NCI-H2107 treated with DMSO at 0.1 percent for 48 hours (cell line): ENCODE measurements at regions not wholly inside any gene's neighbourhood (a gene's known extent, or its start where the extent isn't known, plus 50 kb on each side); places are given as distances from the start of the nearest gene placed in this dataset.

Experiments used
- DNase-seq: peaks from one replicate; lab custom pipeline; 2025; ENCODE audit not compliant: unreplicated experiment; lab: John Stamatoyannopoulos, UW

- no peak for DNase-seq
Observed at GRCh38 chr21:35134309-35134708, 85.2 kb upstream of the RUNX1 start.

- DNase-seq, result no peak
Observed at GRCh38 chr21:35128536-35128935, 79.4 kb upstream of the RUNX1 start.

GRCh38 chr21:35127851-35128250 lies 78.7 kb upstream of the RUNX1 start:
- DNase-seq, result no peak

GRCh38 chr21:35127026-35127425 lies 77.9 kb upstream of the RUNX1 start:
- no peak for DNase-seq

- DNase-seq, result peak; percentile 98
Observed at GRCh38 chr21:35120631-35121180, 71.6 kb upstream of the RUNX1 start.

GRCh38 chr21:35119501-35120047 lies 70.5 kb upstream of the RUNX1 start:
- no peak for DNase-seq

GRCh38 chr21:35116777-35117176 lies 67.7 kb upstream of the RUNX1 start:
- no peak for DNase-seq

GRCh38 chr21:35113064-35113463 lies 64.0 kb upstream of the RUNX1 start:
- DNase-seq, result no peak

GRCh38 chr21:35111321-35111930 lies 62.3 kb upstream of the RUNX1 start:
- DNase-seq, result no peak

GRCh38 chr21:35108887-35109286 lies 59.8 kb upstream of the RUNX1 start:
- DNase-seq, result no peak

GRCh38 chr21:35107520-35107919 lies 58.4 kb upstream of the RUNX1 start:
- no peak for DNase-seq

GRCh38 chr21:35106246-35106835 lies 57.2 kb upstream of the RUNX1 start:
- no peak for DNase-seq

- no peak for DNase-seq
Observed at GRCh38 chr21:35102488-35103371, 53.6 kb upstream of the RUNX1 start.

GRCh38 chr21:35100349-35100811 lies 51.3 kb upstream of the RUNX1 start:
- DNase-seq, result no peak

- DNase-seq, result no peak
Observed at GRCh38 chr21:35099310-35099709, 50.2 kb upstream of the RUNX1 start.
